GM12872 (cell line): ENCODE measurements at regions not wholly inside any gene's neighbourhood (a gene's known extent, or its start where the extent isn't known, plus 50 kb on each side); places are given as distances from the start of the nearest gene placed in this dataset.

Source experiments
- CTCF ChIP-seq: IDR thresholded peaks from 3 replicates; pipeline ENCODE4 v1.5.1; 2011; ENCODE audit warnings: low read depth, mild to moderate bottlenecking, low read length, moderate library complexity; ENCODE audit not compliant: insufficient read depth

DNA sequence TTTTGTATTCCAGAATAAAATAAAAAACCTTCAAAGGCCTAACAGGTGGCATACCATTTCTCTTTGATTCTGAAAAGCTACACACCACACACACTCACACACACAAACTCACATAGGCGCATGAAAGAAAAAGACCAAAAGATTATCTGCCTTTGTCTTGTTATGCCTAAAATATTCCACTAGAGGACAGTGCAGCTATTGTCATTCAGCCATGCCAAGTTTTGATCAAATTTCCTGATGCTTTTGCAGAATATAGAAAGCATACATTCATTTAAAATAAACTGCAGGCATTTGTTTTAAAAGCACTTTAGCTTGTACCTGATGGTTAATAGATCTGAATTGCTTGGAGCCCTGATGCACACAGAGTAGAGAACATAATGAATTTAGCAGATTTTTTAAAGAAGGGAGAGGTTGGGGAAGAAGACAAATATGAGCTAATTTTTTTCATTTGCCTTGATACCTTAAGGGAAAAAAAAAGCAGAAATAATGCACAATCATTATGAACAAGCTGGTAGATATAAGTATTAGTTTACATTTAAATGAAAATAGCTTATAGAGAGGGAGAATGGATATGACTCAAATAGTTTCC is 1766.9 kb upstream of the SEL1L start:
- peak; percentile 83 for TF ChIP-seq CTCF

- no peak for TF ChIP-seq CTCF
Measured at GRCh38 chr14:83301791-83302190, 1768.1 kb upstream of the SEL1L start.

DNA sequence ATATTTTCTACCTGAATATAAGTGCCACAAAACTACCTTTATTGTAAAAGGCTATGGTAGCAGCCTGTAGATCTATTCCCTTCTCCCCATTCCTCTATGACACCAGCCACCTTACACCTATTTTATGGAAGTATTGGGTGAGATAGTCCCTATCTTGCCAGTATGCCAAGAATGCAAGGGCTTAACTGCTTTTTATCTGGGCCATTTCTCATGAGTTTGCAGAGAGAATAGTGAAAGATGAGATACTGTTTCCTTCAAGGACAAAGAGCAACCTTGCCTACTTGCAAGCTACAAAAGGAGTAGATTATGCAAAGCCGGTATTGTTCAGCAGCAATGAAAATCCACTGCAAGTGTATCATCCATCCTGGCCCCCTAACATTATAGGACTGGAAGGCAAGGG is 1775.6 kb upstream of the SEL1L start:
- TF ChIP-seq CTCF: no peak

- TF ChIP-seq CTCF: no peak
Measured at GRCh38 chr14:83309833-83310232, 1776.2 kb upstream of the SEL1L start.

DNA sequence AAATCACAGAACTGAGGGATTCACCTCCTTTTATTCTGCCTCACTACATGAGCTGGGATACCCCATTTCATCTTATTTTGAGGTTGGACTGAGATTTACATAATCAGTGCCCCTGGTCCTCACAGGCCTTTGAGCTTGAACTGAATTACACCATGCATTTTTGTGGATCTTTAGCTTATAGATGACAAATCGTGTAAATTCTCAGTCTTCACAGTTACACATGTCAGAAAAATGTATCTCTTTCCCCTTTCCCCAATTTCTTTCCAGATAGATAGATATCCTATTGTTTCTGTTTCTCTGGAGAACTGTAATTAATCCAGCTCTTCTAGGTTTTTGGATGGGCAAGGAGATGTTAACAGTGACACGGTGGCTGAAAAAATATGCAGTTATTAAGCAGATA is 1778.9 kb upstream of the SEL1L start:
- no peak for TF ChIP-seq CTCF

DNA sequence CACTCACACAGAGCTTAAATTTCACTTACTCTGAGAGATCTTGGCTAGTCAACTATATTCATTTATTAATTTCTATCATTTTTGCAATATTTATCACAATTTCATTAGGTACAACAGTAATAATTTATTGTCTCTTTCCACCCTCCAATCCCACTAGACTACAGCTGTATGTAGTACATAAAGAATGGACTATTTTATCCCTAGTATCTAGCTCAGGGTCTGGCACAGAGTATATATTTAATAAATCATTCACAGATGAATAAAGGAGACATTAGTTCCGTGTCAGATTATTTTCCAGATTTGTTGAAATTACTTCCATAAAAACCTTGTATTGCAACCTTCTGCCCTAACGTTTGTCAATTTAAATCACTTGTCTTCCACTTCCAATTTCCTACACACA is 1781.1 kb upstream of the SEL1L start:
- TF ChIP-seq CTCF: no peak

DNA sequence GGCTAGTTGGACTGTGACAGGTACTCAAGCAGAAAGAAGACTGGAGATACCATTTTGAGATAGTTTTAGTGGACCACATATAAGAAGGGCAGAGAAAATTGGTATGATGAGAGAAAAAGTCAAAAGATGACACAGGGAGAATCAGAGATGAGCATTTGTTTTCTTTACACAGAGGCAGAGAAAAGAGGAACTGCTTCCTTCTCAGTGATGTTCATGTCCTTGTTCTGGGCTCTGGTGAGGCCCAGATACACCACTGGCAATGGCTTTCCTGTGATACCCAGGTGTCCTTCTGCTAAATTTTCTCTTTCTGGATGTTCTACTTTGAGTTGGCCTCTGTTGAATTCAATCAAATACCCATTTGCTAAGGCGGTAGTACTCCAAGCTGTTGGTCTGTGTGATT is 1782.7 kb upstream of the SEL1L start:
- TF ChIP-seq CTCF: no peak
